Kidney epithelial cell (primary cell): ENCODE measurements at regions not wholly inside any gene's neighbourhood (a gene's known extent, or its start where the extent isn't known, plus 50 kb on each side); places are given as distances from the start of the nearest gene placed in this dataset.

Experiments used
- DNase-seq: peaks from one replicate; pipeline ENCODE4 v3.0.0-alpha.2; 2010; ENCODE audit warnings: low read depth
- H3K27me3 ChIP-seq: 2 replicates; pipeline ENCODE4 v1.6.0; 2011; ENCODE audit warnings: low read length; ENCODE audit not compliant: control insufficient read depth, insufficient read depth
- H3K36me3 ChIP-seq: 2 replicates; pipeline ENCODE4 v1.5.1; 2011; ENCODE audit warnings: low read length; ENCODE audit not compliant: control insufficient read depth, insufficient read depth
- H3K4me3 ChIP-seq: 2 replicates; pipeline ENCODE4 v1.5.1; 2011; ENCODE audit warnings: low read depth, mild to moderate bottlenecking, control low read depth, low read length
- TF ChIP-seq, protein P1 (sequence below): IDR thresholded peaks from 2 replicates; pipeline ENCODE4 v1.5.1; 2011; ENCODE audit warnings: mild to moderate bottlenecking, moderate library complexity, low read length, control low read depth, inconsistent platforms; ENCODE audit not compliant: insufficient read depth, poor library complexity, severe bottlenecking

GRCh38 chr3:11929531-11929930 is 74.7 kb upstream of the SYN2 start:
- Histone ChIP-seq H3K27me3 (no peaks in the 10 kb centered on the region), H3K4me3 (no peak overlapping the region), H3K36me3 (no peaks in the 10 kb centered on the region)
- TF ChIP-seq, protein P1, sequence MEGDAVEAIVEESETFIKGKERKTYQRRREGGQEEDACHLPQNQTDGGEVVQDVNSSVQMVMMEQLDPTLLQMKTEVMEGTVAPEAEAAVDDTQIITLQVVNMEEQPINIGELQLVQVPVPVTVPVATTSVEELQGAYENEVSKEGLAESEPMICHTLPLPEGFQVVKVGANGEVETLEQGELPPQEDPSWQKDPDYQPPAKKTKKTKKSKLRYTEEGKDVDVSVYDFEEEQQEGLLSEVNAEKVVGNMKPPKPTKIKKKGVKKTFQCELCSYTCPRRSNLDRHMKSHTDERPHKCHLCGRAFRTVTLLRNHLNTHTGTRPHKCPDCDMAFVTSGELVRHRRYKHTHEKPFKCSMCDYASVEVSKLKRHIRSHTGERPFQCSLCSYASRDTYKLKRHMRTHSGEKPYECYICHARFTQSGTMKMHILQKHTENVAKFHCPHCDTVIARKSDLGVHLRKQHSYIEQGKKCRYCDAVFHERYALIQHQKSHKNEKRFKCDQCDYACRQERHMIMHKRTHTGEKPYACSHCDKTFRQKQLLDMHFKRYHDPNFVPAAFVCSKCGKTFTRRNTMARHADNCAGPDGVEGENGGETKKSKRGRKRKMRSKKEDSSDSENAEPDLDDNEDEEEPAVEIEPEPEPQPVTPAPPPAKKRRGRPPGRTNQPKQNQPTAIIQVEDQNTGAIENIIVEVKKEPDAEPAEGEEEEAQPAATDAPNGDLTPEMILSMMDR, result no peak
- DNase-seq, result no peak

DNA sequence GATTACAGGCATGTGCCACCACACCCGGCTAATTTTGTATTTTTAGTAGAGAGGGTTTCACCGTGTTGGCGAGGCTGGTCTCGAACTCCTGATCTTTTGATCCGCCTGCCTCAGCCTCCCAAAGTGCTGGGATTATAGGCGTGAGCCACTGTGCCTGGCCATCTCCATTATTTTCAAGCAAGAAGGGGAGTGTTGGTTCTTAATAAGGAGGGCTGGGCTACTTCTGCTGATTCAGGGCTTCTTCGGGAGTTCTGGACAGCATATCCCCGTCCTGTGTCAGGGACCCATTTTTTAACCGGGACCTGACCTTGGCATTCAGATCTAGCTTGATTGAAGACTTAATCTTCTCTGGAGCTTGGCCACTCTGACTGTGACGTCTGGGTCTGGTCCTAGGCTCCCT is 74.1 kb upstream of the SYN2 start:
- no peak overlapping the region for H3K4me3 ChIP-seq
- H3K36me3 ChIP-seq, result no peaks in the 10 kb centered on the region
- DNase-seq, result no peak
- H3K27me3 ChIP-seq, result no peaks in the 10 kb centered on the region
- TF ChIP-seq, protein P1, result no peak

DNA sequence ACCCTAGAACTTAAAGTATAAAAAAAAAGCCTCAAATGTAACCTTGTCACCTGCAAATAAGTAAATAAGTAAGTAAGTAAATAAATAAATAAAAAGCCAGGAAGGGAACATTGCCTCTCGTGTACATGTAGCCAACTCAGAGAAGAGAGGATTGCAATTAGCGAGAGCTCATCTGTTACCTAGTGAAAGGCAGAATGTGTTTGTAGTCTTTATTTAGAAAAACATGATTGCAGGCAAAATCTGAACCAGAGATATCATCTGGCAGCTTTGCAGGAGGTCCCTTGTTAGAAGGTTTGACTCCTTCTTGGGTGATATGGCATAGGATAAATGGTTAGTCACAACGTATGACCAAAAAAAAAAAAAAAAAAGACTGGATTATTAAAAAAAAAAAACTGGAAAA is 71.6 kb upstream of the SYN2 start:
- Histone ChIP-seq H3K36me3 (no peaks in the 10 kb centered on the region), H3K4me3 (no peak overlapping the region), H3K27me3 (no peaks in the 10 kb centered on the region)
- DNase-seq, result no peak
- TF ChIP-seq, protein P1, result no peak

DNA sequence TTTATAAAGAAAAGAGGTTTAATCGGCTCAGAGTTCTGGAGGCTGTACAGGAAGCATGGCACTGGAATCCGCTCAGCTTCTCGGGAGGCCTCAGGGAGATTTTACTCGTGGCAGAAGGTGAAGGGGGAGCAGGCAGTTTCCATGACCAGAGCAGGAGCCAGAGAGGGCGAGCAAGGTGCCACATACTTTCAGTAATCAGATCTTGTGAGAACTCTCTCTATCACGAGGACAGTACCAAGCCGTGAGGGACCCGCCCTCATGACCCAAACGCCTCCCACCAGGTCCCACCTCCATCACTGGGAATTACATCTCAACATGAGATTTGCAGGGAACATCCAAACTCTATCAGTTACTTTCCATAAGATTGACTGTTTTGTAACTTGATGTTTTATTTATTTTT is 70.7 kb upstream of the SYN2 start:
- Histone ChIP-seq H3K36me3 (no peaks in the 10 kb centered on the region), H3K4me3 (no peak overlapping the region), H3K27me3 (no peaks in the 10 kb centered on the region)
- no peak for DNase-seq
- TF ChIP-seq, protein P1, result no peak

- TF ChIP-seq, protein P1, result peak; percentile 72
- no peak for DNase-seq
- H3K4me3 ChIP-seq, result no peak overlapping the region
Measured at GRCh38 chr3:11944052-11944673, 60.0 kb upstream of the SYN2 start.

DNA sequence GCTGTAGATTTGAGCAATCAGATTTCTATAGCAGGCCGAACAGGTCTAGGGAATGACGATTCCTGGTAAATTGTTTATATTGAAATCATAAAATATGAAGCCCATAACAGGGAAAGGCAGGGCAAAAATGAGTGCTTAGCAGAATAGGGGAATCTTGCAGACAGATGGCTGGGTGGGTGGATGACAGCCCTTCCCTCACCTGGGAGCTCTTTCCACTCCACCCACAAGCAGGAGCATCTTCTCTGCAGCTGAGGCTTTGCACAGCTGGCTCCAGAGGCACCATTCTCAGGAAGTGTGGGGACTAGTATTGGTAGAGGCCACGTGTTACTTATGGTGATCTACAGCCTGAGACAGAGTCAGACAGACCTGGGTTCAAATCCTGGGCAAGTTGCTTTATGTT is 55.9 kb upstream of the SYN2 start:
- TF ChIP-seq, protein P1, result no peak
- H3K27me3 ChIP-seq, result no peaks in the 10 kb centered on the region
- H3K4me3 ChIP-seq, result no peak overlapping the region
- no peak for DNase-seq
- H3K36me3 ChIP-seq, result no peaks in the 10 kb centered on the region

More at GRCh38 chr3:11944052-11944673, 60.0 kb upstream of the SYN2 start:
- Histone ChIP-seq H3K36me3 (no peaks in the 10 kb centered on the region), H3K27me3 (no peaks in the 10 kb centered on the region)
